K562 (cell line): ENCODE measurements at regions not wholly inside any gene's neighbourhood (a gene's known extent, or its start where the extent isn't known, plus 50 kb on each side); places are given as distances from the start of the nearest gene placed in this dataset.

Source experiments
- ATAC-seq: fragments of 200-7000 bp; cut with Tn5 transposase; 3 replicates; pipeline ENCODE4 v1.9.1; 2020; ENCODE audit warnings: moderate library complexity
- BruUV-seq: library from RNA; stranded (reverse); fragments of 400-500 nt; replicated peaks from 2 replicates; lab custom pipeline; 2021; lab: Mats Ljungman, UMichigan
- CTCF ChIA-PET: fragments of 300-600 bp; formaldehyde crosslinking; extraction: SDS; loops from one replicate; lab custom pipeline; 2021; ENCODE audit warnings: low intra/inter-chr PET ratio; lab: Yijun Ruan, JAX
- POLR2A ChIA-PET: fragments of 300-600, 350-650 bp; sonication (Branson Sonifier 250); formaldehyde crosslinking; extraction: SDS; loops from one replicate; lab custom pipeline; 2021; ENCODE audit warnings: antibody characterized with exemption, inconsistent platforms; lab: Yijun Ruan, JAX
- DNase-seq, 4 experiments: peaks; one replicate each; pipeline versions ENCODE4 v3.0.0 to v3.0.0-alpha.2; 2011 to 2018; ENCODE audit warnings: low spot score in 3 of 4, mixed read lengths in 3 of 4; ENCODE audit errors: extremely low read depth in 1 of 4
- FAIRE-seq: peaks from 2 replicates; lab custom pipeline; 2011; peaks lifted over from hg19 to GRCh38; lab: Jason Lieb, UNC
- H2AFZ ChIP-seq: 2 replicates; pipeline ENCODE4 v1.6.0; 2011; ENCODE audit warnings: low read depth, low read length, control low read depth, inconsistent platforms
- H3K27ac ChIP-seq: fragments of 200-600 bp; 3 replicates; pipeline ENCODE4 v1.8.0; 2011; ENCODE audit warnings: low read depth, mild to moderate bottlenecking, control low read depth, inconsistent platforms, low read length, moderate library complexity, mixed read lengths; ENCODE audit errors: extremely low read depth
- H3K27me3 ChIP-seq, 2 experiments: fragments of 300-600 bp in 1 of 2; 2 replicates in 1 of 2; 3 replicates in 1 of 2; pipeline versions ENCODE4 v1.6.0 to v1.8.0; 2011; ENCODE audit warnings: inconsistent platforms in 2 of 2, low read length in 2 of 2, mild to moderate bottlenecking in 1 of 2, mixed read lengths in 1 of 2, moderate library complexity in 1 of 2; ENCODE audit not compliant: control insufficient read depth in 2 of 2, insufficient read depth in 2 of 2
- H3K36me3 ChIP-seq: fragments of 300-600 bp; 3 replicates; pipeline ENCODE4 v1.8.0; 2011; ENCODE audit warnings: mild to moderate bottlenecking, low read length, inconsistent platforms; ENCODE audit not compliant: control insufficient read depth, insufficient read depth
- H3K4me1 ChIP-seq, 2 experiments: fragments of 200-600 bp in 1 of 2; replicated peaks in 1 of 2; 2 replicates in 1 of 2; 3 replicates in 1 of 2; pipeline versions ENCODE4 v1.5.1 to v1.8.0; 2011; ENCODE audit warnings: inconsistent platforms in 2 of 2, low read length in 2 of 2, mild to moderate bottlenecking in 1 of 2, mixed read lengths in 1 of 2, moderate library complexity in 1 of 2; ENCODE audit not compliant: control insufficient read depth in 2 of 2, insufficient read depth in 2 of 2
- H3K4me2 ChIP-seq: 2 replicates; pipeline ENCODE4 v1.6.1; 2011; ENCODE audit warnings: low read length, control low read depth, inconsistent platforms, mixed read lengths; ENCODE audit not compliant: insufficient read depth
- H3K4me3 ChIP-seq: fragments of 200-600 bp; sonication (generic), shearing (Covaris generic); 2 replicates; pipeline ENCODE4 v1.5.1; 2016; ENCODE audit warnings: control low read depth, inconsistent platforms
- H3K79me2 ChIP-seq: fragments of 200-600 bp; 3 replicates; pipeline ENCODE4 v1.8.0; 2011; ENCODE audit warnings: low read length, inconsistent platforms; ENCODE audit not compliant: control insufficient read depth, insufficient read depth
- H3K9ac ChIP-seq, 2 experiments: 2 replicates each; pipeline versions ENCODE4 v1.6.0 to v1.6.1; 2011; ENCODE audit warnings: low read depth in 2 of 2, low read length in 2 of 2, control low read depth in 1 of 2, inconsistent platforms in 1 of 2, mild to moderate bottlenecking in 1 of 2, mixed read lengths in 1 of 2; ENCODE audit not compliant: insufficient read depth in 1 of 2
- H3K9me1 ChIP-seq: one replicate; pipeline ENCODE4 v1.6.0; 2011; ENCODE audit warnings: inconsistent platforms, mild to moderate bottlenecking, low read length, moderate library complexity; ENCODE audit not compliant: control insufficient read depth, insufficient read depth
- H3K9me3 ChIP-seq: replicated peaks from 2 replicates; pipeline ENCODE4 v1.5.1; 2011; ENCODE audit warnings: low read depth, low read length, inconsistent platforms; ENCODE audit not compliant: control insufficient read depth, insufficient read depth
- H4K20me1 ChIP-seq: replicated peaks from 2 replicates; pipeline ENCODE4 v1.6.1; 2011; ENCODE audit warnings: low read length, inconsistent platforms, mixed read lengths; ENCODE audit not compliant: control insufficient read depth, insufficient read depth
- BRCA1 ChIP-seq, 2 experiments: fragments of 450-650 bp in 1 of 2; sonication (generic) in 1 of 2; formaldehyde crosslinking in 1 of 2; IDR thresholded peaks; 2 replicates each; pipeline versions ENCODE4 v1.5.0 to v1.6.1; 2017 to 2020; ENCODE audit warnings: mild to moderate bottlenecking in 1 of 2, missing genetic modification reagents in 1 of 2
- MYNN ChIP-seq, 2 experiments: sonication (generic); formaldehyde crosslinking in 1 of 2; IDR thresholded peaks; 2 replicates each; pipeline versions ENCODE4 v1.5.0 to v1.6.1; 2016 to 2020; ENCODE audit warnings: antibody characterized with exemption in 1 of 2, missing genetic modification reagents in 1 of 2
- RBM34 ChIP-seq: fragments of 200-400 bp; formaldehyde crosslinking; IDR thresholded peaks from 2 replicates; pipeline ENCODE4 v1.6.1; 2018; ENCODE audit warnings: low read length, borderline replicate concordance; ENCODE audit not compliant: insufficient read depth
- SIN3B ChIP-seq: fragments of 450-650 bp; IDR thresholded peaks from 2 replicates; pipeline ENCODE4 v1.6.1; 2017; ENCODE audit warnings: low read depth, mild to moderate bottlenecking, moderate library complexity
- SMARCA5 ChIP-seq: fragments of 450-650 bp; IDR thresholded peaks from 2 replicates; pipeline ENCODE4 v1.6.1; 2016
- SMC3 ChIP-seq: conservative IDR thresholded peaks from 2 replicates; pipeline ENCODE4 v1.6.1; 2011; ENCODE audit warnings: low read depth, low read length, improper control_type of control experiment; ENCODE audit not compliant: insufficient read depth
- WGBS: fragments of 100-300 bp; shearing (Covaris generic); methylation state at CpG from one replicate; pipeline ENCODE4 v1.1.6; 2016; ENCODE audit warnings: low coverage, mixed read lengths; ENCODE audit not compliant: insufficient coverage; ENCODE audit errors: missing lambda C conversion rate; 5-methylcytosine and 5-hydroxymethylcytosine counted together
- in situ Hi-C: fragments of 300-500 bp; cut with MboI; formaldehyde crosslinking; loops from 4 replicates; pipeline ENCODE4 v1.15.0; 2018; ENCODE audit warnings: inconsistent platforms, mixed read lengths
- intact Hi-C: fragments of 100-400 bp; cut with micrococcal nuclease; formaldehyde crosslinking; loops from 2 replicates; pipeline ENCODE4 v1.14.2; 2022
- TF ChIP-seq, protein P1 (sequence below): fragments of 250-450 bp; sonication (Bioruptor Pico); IDR thresholded peaks from 2 replicates; pipeline ENCODE4 v1.4.0; 2020; ENCODE audit warnings: mild to moderate bottlenecking, moderate library complexity
- TF ChIP-seq, protein P2 (sequence below): fragments of 450-650 bp; IDR thresholded peaks from 2 replicates; pipeline ENCODE4 v1.6.1; 2016; ENCODE audit warnings: missing biosample characterization, missing genetic modification characterization

DNA sequence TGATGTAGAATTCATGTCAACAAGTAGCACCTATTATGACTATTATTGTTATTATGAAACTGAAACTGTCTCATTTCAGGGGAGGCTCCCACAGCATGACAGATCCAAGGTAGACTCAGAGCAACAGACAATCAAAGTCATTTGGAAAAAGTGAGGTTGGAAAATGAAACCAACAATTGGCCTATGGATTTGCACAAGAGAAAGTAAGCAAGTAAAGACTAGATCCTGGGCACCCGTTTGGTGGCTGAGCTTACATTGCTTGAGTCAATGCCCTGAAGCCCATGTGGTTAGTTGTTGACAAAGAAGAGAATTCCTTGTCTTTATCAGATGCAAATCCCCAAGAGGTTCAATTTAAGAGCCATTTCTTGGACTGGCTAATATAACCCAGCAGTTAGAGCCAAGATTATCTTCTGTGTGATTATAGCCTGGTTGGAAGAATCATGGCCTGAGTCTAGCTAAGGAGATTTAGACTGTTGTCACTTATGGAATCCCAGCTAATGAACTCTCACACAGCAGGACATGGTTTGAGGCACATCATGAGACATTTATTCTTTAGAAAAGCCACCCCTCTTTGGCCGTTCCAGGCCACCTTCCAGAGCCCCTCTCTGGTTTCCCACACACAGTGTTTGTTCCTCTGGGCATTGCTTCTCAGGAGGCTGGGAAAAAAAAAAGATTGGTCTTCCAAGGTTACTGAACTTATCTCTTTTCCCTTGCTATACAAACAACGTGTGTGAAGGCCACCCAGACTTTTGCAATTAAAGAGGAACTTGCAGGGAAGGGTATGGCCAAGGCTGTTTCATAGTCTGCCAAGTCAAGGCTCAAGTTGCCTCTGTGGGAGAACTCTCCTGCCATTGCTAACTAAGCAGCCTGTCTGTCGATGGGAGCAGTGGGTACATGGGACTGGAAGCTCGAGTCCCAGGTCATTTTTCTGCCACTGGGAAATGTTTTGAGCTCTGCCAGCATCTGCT is 399.5 kb downstream of the ENC1 start:
- H3K9me1 ChIP-seq = no peaks in the 10 kb centered on the region
- H3K9ac ChIP-seq = no peak overlapping the region
- H2AFZ ChIP-seq = no peak overlapping the region
- DNase-seq (no peak), FAIRE-seq (no peak), ATAC-seq (no peak)
- H3K36me3 ChIP-seq = no peaks in the 10 kb centered on the region
- no peaks in the 10 kb centered on the region for H3K79me2 ChIP-seq
- no peaks in the 10 kb centered on the region for H3K4me1 ChIP-seq
- H3K27me3 ChIP-seq = no peaks in the 10 kb centered on the region; a peak in 1 of 5 replicates
- H3K4me2 ChIP-seq = no peak overlapping the region
- H3K4me3 ChIP-seq = no peak overlapping the region
- intact Hi-C loops = no loop called here
- H3K9me3 ChIP-seq = no peaks in the 10 kb centered on the region
- in situ Hi-C loops = no loop called here
- ChIA-PET CTCF (no interaction called here), POLR2A (no interaction called here)
- TF ChIP-seq SMC3 (no peak), SMARCA5 (no peak), MYNN (IDR thresholded peaks at IDR 0.05) (no peak), MYNN (CRISPR knock-in tag; IDR thresholded peaks at IDR 0.05) (no peak), BRCA1 (IDR thresholded peaks at IDR 0.05) (no peak), BRCA1 (CRISPR knock-in tag; IDR thresholded peaks at IDR 0.05) (no peak), RBM34 (no peak), SIN3B (no peak)
- TF ChIP-seq, protein P1, sequence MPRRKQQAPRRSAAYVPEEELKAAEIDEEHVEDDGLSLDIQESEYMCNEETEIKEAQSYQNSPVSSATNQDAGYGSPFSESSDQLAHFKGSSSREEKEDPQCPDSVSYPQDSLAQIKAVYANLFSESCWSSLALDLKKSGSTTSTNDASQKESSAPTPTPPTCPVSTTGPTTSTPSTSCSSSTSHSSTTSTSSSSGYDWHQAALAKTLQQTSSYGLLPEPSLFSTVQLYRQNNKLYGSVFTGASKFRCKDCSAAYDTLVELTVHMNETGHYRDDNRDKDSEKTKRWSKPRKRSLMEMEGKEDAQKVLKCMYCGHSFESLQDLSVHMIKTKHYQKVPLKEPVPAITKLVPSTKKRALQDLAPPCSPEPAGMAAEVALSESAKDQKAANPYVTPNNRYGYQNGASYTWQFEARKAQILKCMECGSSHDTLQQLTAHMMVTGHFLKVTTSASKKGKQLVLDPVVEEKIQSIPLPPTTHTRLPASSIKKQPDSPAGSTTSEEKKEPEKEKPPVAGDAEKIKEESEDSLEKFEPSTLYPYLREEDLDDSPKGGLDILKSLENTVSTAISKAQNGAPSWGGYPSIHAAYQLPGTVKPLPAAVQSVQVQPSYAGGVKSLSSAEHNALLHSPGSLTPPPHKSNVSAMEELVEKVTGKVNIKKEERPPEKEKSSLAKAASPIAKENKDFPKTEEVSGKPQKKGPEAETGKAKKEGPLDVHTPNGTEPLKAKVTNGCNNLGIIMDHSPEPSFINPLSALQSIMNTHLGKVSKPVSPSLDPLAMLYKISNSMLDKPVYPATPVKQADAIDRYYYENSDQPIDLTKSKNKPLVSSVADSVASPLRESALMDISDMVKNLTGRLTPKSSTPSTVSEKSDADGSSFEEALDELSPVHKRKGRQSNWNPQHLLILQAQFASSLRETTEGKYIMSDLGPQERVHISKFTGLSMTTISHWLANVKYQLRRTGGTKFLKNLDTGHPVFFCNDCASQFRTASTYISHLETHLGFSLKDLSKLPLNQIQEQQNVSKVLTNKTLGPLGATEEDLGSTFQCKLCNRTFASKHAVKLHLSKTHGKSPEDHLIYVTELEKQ (CRISPR knock-in tag) = no peak
- TF ChIP-seq, protein P2, sequence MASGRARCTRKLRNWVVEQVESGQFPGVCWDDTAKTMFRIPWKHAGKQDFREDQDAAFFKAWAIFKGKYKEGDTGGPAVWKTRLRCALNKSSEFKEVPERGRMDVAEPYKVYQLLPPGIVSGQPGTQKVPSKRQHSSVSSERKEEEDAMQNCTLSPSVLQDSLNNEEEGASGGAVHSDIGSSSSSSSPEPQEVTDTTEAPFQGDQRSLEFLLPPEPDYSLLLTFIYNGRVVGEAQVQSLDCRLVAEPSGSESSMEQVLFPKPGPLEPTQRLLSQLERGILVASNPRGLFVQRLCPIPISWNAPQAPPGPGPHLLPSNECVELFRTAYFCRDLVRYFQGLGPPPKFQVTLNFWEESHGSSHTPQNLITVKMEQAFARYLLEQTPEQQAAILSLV (tag) = no peak
- H4K20me1 ChIP-seq = no peaks in the 10 kb centered on the region
- BruUV-seq = no TSS peak
- no peak overlapping the region for H3K27ac ChIP-seq
- 2% methylated on average over 5 of the region's 5 CpGs for WGBS
